H7 (cell line): ENCODE measurements at regions not wholly inside any gene's neighbourhood (a gene's known extent, or its start where the extent isn't known, plus 50 kb on each side); places are given as distances from the start of the nearest gene placed in this dataset.

ENCODE experiments used
- DNase-seq: peaks from one replicate; pipeline ENCODE4 v3.0.0; 2012
- H3K27me3 ChIP-seq: 2 replicates; pipeline ENCODE4 v1.6.0; 2011; ENCODE audit warnings: mild to moderate bottlenecking, low read length; ENCODE audit not compliant: control insufficient read depth, insufficient read depth
- H3K36me3 ChIP-seq: replicated peaks from 2 replicates; pipeline ENCODE4 v1.5.1; 2011; ENCODE audit warnings: low read length; ENCODE audit not compliant: control insufficient read depth, insufficient read depth
- H3K4me3 ChIP-seq: 2 replicates; pipeline ENCODE4 v1.5.1; 2011; ENCODE audit warnings: low read depth, mild to moderate bottlenecking, control low read depth, low read length, moderate library complexity; ENCODE audit not compliant: insufficient read depth

- Histone ChIP-seq H3K4me3 (no peak overlapping the region), H3K27me3 (no peaks in the 10 kb centered on the region), H3K36me3 (no peaks in the 10 kb centered on the region)
- no peak for DNase-seq
Measured at GRCh38 chr1:187236199-187236598, 407.4 kb downstream of the PLA2G4A start.

- no peaks in the 10 kb centered on the region for H3K36me3 ChIP-seq
- H3K27me3 ChIP-seq: no peaks in the 10 kb centered on the region
- H3K4me3 ChIP-seq: no peak overlapping the region
- no peak for DNase-seq
Measured at GRCh38 chr1:187236676-187237075, 407.9 kb downstream of the PLA2G4A start.

DNA sequence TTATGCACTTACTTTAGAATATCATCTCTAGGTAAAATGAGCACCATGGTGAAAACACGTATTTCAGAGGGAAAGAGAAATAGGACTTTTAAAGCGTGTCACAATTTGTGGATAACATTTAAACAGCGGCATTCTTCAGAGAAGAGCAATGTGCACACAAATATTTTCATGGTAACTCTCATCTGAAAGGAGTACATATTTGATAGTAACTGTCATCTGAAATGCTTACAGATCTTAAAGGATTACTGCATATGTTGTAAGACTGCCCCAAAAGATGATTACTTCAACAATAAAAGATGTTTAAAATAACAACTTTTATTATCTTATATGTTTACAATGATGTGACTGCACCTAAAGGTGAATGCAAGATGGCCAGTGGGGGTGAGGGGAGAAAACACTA is 408.8 kb downstream of the PLA2G4A start:
- Histone ChIP-seq H3K27me3 (no peaks in the 10 kb centered on the region), H3K36me3 (no peaks in the 10 kb centered on the region), H3K4me3 (no peak overlapping the region)
- DNase-seq: no peak

GRCh38 chr1:187241971-187242370 is 413.2 kb downstream of the PLA2G4A start:
- Histone ChIP-seq H3K27me3 (no peaks in the 10 kb centered on the region), H3K4me3 (no peak overlapping the region), H3K36me3 (no peaks in the 10 kb centered on the region)
- DNase-seq: no peak

- no peak for DNase-seq
- no peaks in the 10 kb centered on the region for H3K36me3 ChIP-seq
- no peaks in the 10 kb centered on the region for H3K27me3 ChIP-seq
Measured at GRCh38 chr1:187244623-187245022, 415.9 kb downstream of the PLA2G4A start.

GRCh38 chr1:187245201-187245600 is 416.5 kb downstream of the PLA2G4A start:
- H3K36me3 ChIP-seq: no peaks in the 10 kb centered on the region
- no peak overlapping the region for H3K4me3 ChIP-seq
- no peak for DNase-seq
- no peaks in the 10 kb centered on the region for H3K27me3 ChIP-seq

More at GRCh38 chr1:187244623-187245022, 415.9 kb downstream of the PLA2G4A start:
- no peak overlapping the region for H3K4me3 ChIP-seq

GRCh38 chr1:187249196-187249595 is 420.4 kb downstream of the PLA2G4A start:
- Histone ChIP-seq H3K36me3 (no peaks in the 10 kb centered on the region), H3K4me3 (no peak overlapping the region), H3K27me3 (no peaks in the 10 kb centered on the region)
- DNase-seq: no peak

GRCh38 chr1:187252923-187253322 is 424.2 kb downstream of the PLA2G4A start:
- H3K36me3 ChIP-seq: no peaks in the 10 kb centered on the region
- DNase-seq: no peak
- no peak overlapping the region for H3K4me3 ChIP-seq
- H3K27me3 ChIP-seq: no peaks in the 10 kb centered on the region

DNA sequence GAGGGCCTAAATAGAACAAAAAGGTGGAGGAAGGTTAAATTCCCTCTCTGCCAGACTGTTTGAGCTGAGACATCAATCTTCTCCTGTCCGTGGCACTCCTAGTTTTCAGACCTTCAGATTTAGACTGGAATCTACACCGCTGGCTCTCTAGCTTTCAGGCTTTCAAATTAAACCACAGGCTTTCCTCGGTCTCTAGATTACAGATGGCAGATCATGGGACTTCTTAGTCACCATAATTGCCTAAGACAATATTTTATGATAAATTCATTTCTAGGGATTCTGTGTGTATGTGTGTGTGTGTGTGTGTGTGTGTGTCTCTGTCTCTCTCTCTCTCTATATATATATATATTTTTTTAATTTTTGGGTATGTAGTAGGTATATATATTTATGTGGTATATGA is 428.7 kb downstream of the PLA2G4A start:
- DNase-seq: no peak
- Histone ChIP-seq H3K27me3 (no peaks in the 10 kb centered on the region), H3K36me3 (no peaks in the 10 kb centered on the region), H3K4me3 (no peak overlapping the region)

DNA sequence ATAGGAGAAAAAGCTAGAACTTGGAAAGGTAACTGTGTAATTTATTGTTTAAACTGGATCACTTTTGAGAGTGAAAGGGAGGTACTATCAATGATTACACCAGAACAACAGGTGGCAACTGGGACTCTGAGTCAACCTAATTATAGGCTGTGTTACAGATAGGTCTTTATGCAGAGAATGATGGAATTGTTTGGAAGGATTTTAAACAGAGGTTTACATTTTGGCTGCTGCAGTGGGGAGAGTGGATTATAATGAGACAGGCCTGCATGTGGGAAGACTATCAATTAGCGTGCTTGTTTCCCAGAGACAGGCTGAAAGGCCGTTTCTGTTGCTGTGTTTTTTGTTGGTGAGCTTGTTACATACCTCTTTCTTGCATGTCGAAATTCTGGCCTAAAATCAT is 432.9 kb downstream of the PLA2G4A start:
- no peak for DNase-seq
- no peaks in the 10 kb centered on the region for H3K27me3 ChIP-seq
- no peak overlapping the region for H3K4me3 ChIP-seq
- H3K36me3 ChIP-seq: no peaks in the 10 kb centered on the region

DNA sequence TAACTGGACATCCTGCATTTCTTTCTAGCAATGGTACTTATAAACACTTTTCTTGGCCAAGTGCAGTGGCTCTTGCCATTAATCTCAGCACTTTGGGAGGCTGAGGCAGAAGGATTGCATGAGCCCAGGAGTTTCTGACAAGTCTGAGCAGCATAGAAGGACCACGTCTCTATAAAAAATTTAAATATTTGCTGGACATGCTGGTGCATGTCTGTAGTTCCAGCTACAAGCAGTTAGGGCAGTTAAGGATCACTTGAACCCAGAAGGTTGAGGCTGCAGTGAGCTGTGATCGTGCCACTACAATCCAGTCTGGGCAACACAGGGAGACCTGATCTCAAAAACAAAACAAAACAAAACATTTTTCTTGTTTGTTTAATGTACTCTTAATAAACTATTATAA is 434.0 kb downstream of the PLA2G4A start:
- DNase-seq: no peak

DNA sequence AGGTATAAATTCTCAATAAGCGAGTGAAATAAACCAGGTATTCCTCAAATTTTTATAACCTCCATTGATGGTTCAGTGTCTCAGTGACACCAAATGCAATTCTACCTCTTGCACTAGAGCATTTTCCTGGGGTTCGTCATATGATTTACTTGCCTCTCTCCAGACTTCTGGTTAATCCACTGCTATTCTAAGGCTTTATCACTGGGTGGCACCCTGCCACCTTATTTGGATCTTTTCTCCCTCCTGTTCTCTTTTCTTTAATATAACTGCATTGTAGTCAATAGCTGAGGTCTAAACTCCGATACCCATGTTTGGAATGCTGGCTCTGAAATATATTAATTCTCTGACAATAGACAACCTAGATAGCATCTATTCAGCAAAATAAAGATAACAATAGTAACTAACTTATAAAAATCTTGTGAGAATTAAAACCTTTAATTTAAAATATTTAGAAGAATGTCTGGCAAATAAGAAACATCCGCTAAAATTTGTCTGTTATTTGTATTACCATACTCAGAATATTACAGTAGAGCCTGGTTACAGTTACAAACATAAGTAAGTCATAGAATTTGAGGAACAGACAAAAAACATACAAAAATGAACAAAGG is 436.4 kb downstream of the PLA2G4A start:
- Histone ChIP-seq H3K4me3 (no peak overlapping the region), H3K27me3 (no peaks in the 10 kb centered on the region), H3K36me3 (no peaks in the 10 kb centered on the region)
- peak; percentile 8 for DNase-seq

More for the DNA sequence above, 434.0 kb downstream of the PLA2G4A start:
- no peaks in the 10 kb centered on the region for H3K36me3 ChIP-seq
- H3K4me3 ChIP-seq: no peak overlapping the region
- no peaks in the 10 kb centered on the region for H3K27me3 ChIP-seq

DNA sequence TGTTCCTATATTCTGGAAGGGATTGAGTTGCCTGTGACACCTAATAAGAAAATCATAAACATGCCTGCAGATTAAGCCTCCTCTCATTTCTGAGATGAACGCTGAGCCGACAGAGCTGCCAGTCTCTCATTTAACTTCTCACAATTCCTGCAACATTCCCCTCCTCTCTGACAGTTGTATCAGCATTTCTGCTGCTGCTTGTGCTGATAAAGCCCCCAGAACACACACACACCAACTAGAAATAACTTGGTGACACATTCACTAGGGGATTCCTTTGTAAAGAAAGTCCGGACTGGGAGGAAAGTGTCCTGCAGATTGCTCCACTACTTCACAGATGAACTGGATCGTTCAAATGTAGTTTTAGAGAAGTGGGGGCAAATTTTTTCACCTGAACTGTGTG is 437.3 kb downstream of the PLA2G4A start:
- Histone ChIP-seq H3K36me3 (no peaks in the 10 kb centered on the region), H3K27me3 (no peaks in the 10 kb centered on the region), H3K4me3 (no peak overlapping the region)
- no peak for DNase-seq

DNA sequence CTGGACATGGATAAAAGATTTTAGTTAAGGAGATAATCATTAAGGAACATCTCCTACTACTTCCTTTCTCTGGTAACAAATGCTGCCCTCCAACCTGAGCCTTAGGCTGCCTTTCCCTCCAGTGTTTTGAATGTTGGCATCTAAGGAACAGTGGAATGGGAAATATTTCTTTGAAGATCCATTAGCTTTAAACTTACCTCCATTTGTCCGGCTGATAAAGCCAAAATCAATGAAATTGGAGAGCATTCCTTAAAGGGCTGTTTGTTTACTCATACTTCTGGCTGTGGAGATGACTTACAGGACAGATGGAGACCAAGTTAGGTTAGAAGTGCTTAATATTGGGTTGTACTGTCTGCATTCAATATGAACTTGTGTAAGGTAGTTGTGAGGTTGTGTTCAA is 439.1 kb downstream of the PLA2G4A start:
- Histone ChIP-seq H3K27me3 (no peaks in the 10 kb centered on the region), H3K4me3 (no peak overlapping the region), H3K36me3 (no peaks in the 10 kb centered on the region)
- no peak for DNase-seq

GRCh38 chr1:187270256-187270655 is 441.5 kb downstream of the PLA2G4A start:
- no peak for DNase-seq
- H3K36me3 ChIP-seq: no peaks in the 10 kb centered on the region

DNA sequence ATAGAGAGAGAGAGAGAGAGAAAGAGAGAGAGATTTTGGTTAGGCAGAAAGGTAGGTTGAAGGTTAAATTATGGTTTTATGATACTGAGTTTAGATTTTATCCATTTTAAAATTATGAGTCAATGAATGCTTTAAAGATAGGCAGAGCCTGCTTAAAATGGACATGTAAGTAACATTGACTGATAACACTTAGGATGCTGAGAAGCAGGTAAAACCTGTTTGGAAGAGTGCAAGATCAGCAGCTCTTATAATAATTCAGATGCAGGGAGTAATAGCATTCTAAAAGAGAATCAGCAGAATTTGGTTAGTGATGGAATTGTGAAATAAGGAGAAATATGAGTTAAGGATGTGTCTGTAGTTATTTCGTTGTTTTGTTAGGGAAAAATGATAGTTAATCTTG is 446.6 kb downstream of the PLA2G4A start:
- no peak overlapping the region for H3K4me3 ChIP-seq
- H3K27me3 ChIP-seq: no peaks in the 10 kb centered on the region
- DNase-seq: no peak
- no peaks in the 10 kb centered on the region for H3K36me3 ChIP-seq

More at GRCh38 chr1:187270256-187270655, 441.5 kb downstream of the PLA2G4A start:
- Histone ChIP-seq H3K4me3 (no peak overlapping the region), H3K27me3 (no peaks in the 10 kb centered on the region)
